IMR-90 (cell line): ENCODE measurements at regions not wholly inside any gene's neighbourhood (a gene's known extent, or its start where the extent isn't known, plus 50 kb on each side); places are given as distances from the start of the nearest gene placed in this dataset.

Experiments
- ATAC-seq: fragments of 200-7000 bp; cut with Tn5 transposase; 2 replicates; pipeline ENCODE4 v1.9.1; 2020; ENCODE audit warnings: low read depth, mild to moderate bottlenecking, moderate library complexity
- BruUV-seq: library from RNA; stranded (reverse); fragments of 400-500 nt; replicated peaks from 2 replicates; lab custom pipeline; 2021; lab: Mats Ljungman, UMichigan
- CTCF ChIA-PET: fragments of 300-600 bp; formaldehyde crosslinking; extraction: SDS; loops from one replicate; lab custom pipeline; 2021; ENCODE audit warnings: antibody characterized with exemption; lab: Yijun Ruan, JAX
- POLR2A ChIA-PET: fragments of 300-600 bp; sonication (Branson Sonifier 250); formaldehyde crosslinking; loops from one replicate; lab custom pipeline; 2022; ENCODE audit warnings: antibody characterized with exemption; ENCODE audit not compliant: unreplicated experiment; lab: Charles Lee
- DNase-seq: peaks from one replicate; pipeline ENCODE4 v3.0.0; 2013
- H2AFZ ChIP-seq: replicated peaks from 2 replicates; pipeline ENCODE3; 2013; ENCODE audit warnings: low read length, mild to moderate bottlenecking; ENCODE audit not compliant: poor library complexity
- H2AK5ac ChIP-seq: 2 replicates; pipeline ENCODE4 v1.6.1; 2013; ENCODE audit warnings: low read depth, low read length, inconsistent platforms
- H2AK9ac ChIP-seq: replicated peaks from 2 replicates; pipeline ENCODE3; 2013; ENCODE audit warnings: mild to moderate bottlenecking, low read depth, low read length, moderate library complexity; ENCODE audit not compliant: poor library complexity
- H2BK120ac ChIP-seq: 2 replicates; pipeline ENCODE4 v1.6.1; 2013; ENCODE audit warnings: low read depth, low read length, inconsistent platforms
- H2BK15ac ChIP-seq: 3 replicates; pipeline ENCODE4 v1.6.1; 2013; ENCODE audit warnings: low read depth, low read length, inconsistent platforms
- H2BK20ac ChIP-seq: 2 replicates; pipeline ENCODE4 v1.6.1; 2013; ENCODE audit warnings: low read depth, mild to moderate bottlenecking, inconsistent platforms, low read length, moderate library complexity
- H2BK5ac ChIP-seq: 2 replicates; pipeline ENCODE4 v1.6.1; 2013; ENCODE audit warnings: mild to moderate bottlenecking, low read depth, low read length, inconsistent platforms; ENCODE audit not compliant: poor library complexity, severe bottlenecking
- H3K14ac ChIP-seq: replicated peaks from 2 replicates; pipeline ENCODE4 v1.6.1; 2013; ENCODE audit warnings: low read depth, low read length, inconsistent platforms
- H3K18ac ChIP-seq: 2 replicates; pipeline ENCODE4 v1.6.1; 2013; ENCODE audit warnings: low read depth, low read length, control low read depth
- H3K23ac ChIP-seq: 2 replicates; pipeline ENCODE4 v1.6.1; 2013; ENCODE audit warnings: low read depth, low read length, inconsistent platforms
- H3K27ac ChIP-seq: 2 replicates; pipeline ENCODE4 v1.5.1; 2013; ENCODE audit warnings: mild to moderate bottlenecking, control low read depth, low read length; ENCODE audit not compliant: insufficient read depth
- H3K27me3 ChIP-seq: 2 replicates; pipeline ENCODE4 v1.6.1; 2013; ENCODE audit warnings: low read length; ENCODE audit not compliant: control insufficient read depth, insufficient read depth
- H3K36me3 ChIP-seq: 2 replicates; pipeline ENCODE4 v1.6.1; 2013; ENCODE audit warnings: low read length, mixed read lengths; ENCODE audit not compliant: control insufficient read depth, insufficient read depth
- H3K4ac ChIP-seq: 2 replicates; pipeline ENCODE4 v1.6.1; 2013; ENCODE audit warnings: low read depth, low read length, inconsistent platforms
- H3K4me1 ChIP-seq: 2 replicates; pipeline ENCODE4 v1.6.1; 2013; ENCODE audit warnings: low read length, mixed read lengths; ENCODE audit not compliant: control insufficient read depth, insufficient read depth
- H3K4me2 ChIP-seq: 2 replicates; pipeline ENCODE4 v1.6.1; 2013; ENCODE audit warnings: low read depth, mild to moderate bottlenecking, control low read depth, low read length, moderate library complexity
- H3K4me3 ChIP-seq: 2 replicates; pipeline ENCODE4 v1.5.1; 2013; ENCODE audit warnings: low read depth, mild to moderate bottlenecking, control low read depth, low read length, moderate library complexity; ENCODE audit not compliant: insufficient read depth
- H3K56ac ChIP-seq: 2 replicates; pipeline ENCODE4 v1.6.1; 2013; ENCODE audit warnings: low read length, inconsistent platforms; ENCODE audit not compliant: insufficient read depth; ENCODE audit errors: extremely low read depth
- H3K79me1 ChIP-seq, 2 experiments: 2 replicates each; pipeline ENCODE4 v1.6.1; 2013; ENCODE audit warnings: low read length in 2 of 2, inconsistent platforms in 1 of 2, low read depth in 1 of 2
- H3K9ac ChIP-seq: 2 replicates; pipeline ENCODE4 v1.6.1; 2013; ENCODE audit warnings: low read depth, low read length, control low read depth
- H3K9me1 ChIP-seq: 2 replicates; pipeline ENCODE4 v1.6.1; 2013; ENCODE audit warnings: low read length, inconsistent platforms; ENCODE audit not compliant: insufficient read depth
- H3K9me3 ChIP-seq: 2 replicates; pipeline ENCODE4 v1.6.1; 2013; ENCODE audit warnings: low read length; ENCODE audit not compliant: control insufficient read depth, insufficient read depth
- H4K20me1 ChIP-seq: 2 replicates; pipeline ENCODE4 v1.6.1; 2013; ENCODE audit warnings: low read length, inconsistent platforms; ENCODE audit not compliant: insufficient read depth
- H4K5ac ChIP-seq: 2 replicates; pipeline ENCODE4 v1.6.1; 2013; ENCODE audit warnings: mild to moderate bottlenecking, low read depth, low read length, control low read depth
- H4K8ac ChIP-seq, 2 experiments: 2 replicates each; pipeline ENCODE4 v1.6.1; 2013; ENCODE audit warnings: low read depth in 2 of 2, low read length in 2 of 2, control low read depth in 1 of 2, inconsistent platforms in 1 of 2
- H4K91ac ChIP-seq: 2 replicates; pipeline ENCODE4 v1.6.1; 2013; ENCODE audit warnings: low read depth, low read length, inconsistent platforms; ENCODE audit not compliant: insufficient read depth
- MXI1 ChIP-seq: IDR thresholded peaks from 2 replicates; pipeline ENCODE4 v1.6.1; 2012; ENCODE audit warnings: low read depth, mild to moderate bottlenecking, low read length, moderate library complexity, borderline replicate concordance
- RCOR1 ChIP-seq: IDR thresholded peaks from 2 replicates; pipeline ENCODE4 v1.6.1; 2012; ENCODE audit warnings: mild to moderate bottlenecking, low read length, improper control_type of control experiment; ENCODE audit not compliant: insufficient replicate concordance
- WGBS, 2 experiments: methylation state at CpG; one replicate each; pipeline versions ENCODE4 v1.1.5 to v1.1.7; 2013; ENCODE audit warnings: missing lambda C conversion rate in 2 of 2; ENCODE audit not compliant: insufficient read length in 1 of 2; ENCODE audit errors: extremely low coverage in 2 of 2; 5-methylcytosine and 5-hydroxymethylcytosine counted together
- dilution Hi-C: fragments of 300-500 bp; cut with HindIII; formaldehyde crosslinking; loops from one replicate; pipeline ENCODE4 v1.14.3; 2018; ENCODE audit warnings: low sequenced_read_pairs; ENCODE audit not compliant: unreplicated experiment
- in situ Hi-C: fragments of 300-500 bp; cut with MboI; formaldehyde crosslinking; loops from 3 replicates; pipeline ENCODE4 v1.14.3; 2019; ENCODE audit warnings: low sequenced_read_pairs, inconsistent platforms, mixed read lengths
- intact Hi-C: fragments of 100-400 bp; cut with micrococcal nuclease; formaldehyde crosslinking; loops from 2 replicates; pipeline ENCODE4 v1.10.0; 2022
- TF ChIP-seq, protein P1 (sequence below): conservative IDR thresholded peaks from 2 replicates; pipeline ENCODE4 v1.5.1; 2012; ENCODE audit warnings: mild to moderate bottlenecking, low read depth, low read length, improper control_type of control experiment

DNA sequence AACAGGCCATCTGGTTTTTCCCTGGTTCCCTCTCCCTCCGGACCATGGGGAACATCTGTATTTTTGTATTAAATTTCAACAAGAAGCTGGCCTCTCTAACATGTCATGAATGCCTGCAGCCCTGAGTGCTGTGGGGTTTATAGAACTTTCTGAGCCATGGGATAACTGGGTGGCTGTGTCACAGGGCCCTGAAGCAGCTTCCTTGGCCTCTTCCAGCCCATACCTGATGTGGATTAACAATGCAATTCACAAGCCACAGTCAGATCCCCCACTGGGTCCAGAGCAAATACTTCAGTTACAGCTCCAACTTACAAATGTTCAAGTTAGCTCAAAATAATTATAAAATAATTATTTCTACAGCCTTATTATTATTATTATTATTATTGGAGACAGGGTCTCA, 307.8 kb upstream of the CELF4 start:
- Histone ChIP-seq H3K18ac (no peak overlapping the region), H3K4me3 (no peak overlapping the region), H3K9me3 (peaks cover 13% of the 10 kb centered on the region), H2BK120ac (no peak overlapping the region), H3K27me3 (no peaks in the 10 kb centered on the region), H2AFZ (no peak overlapping the region), H3K4me2 (no peak overlapping the region), H3K56ac (no peak overlapping the region), H2BK15ac (no peak overlapping the region), H3K27ac (no peak overlapping the region), H3K36me3 (no peaks in the 10 kb centered on the region), H3K4ac (no peak overlapping the region), H4K91ac (no peak overlapping the region), H3K9ac (no peak overlapping the region), H4K8ac (no peak overlapping the region), H2AK9ac (no peak overlapping the region), H3K23ac (no peak overlapping the region), H4K20me1 (no peaks in the 10 kb centered on the region), H3K4me1 (no peaks in the 10 kb centered on the region), H2BK20ac (no peak overlapping the region), H2AK5ac (no peak overlapping the region), H3K9me1 (no peaks in the 10 kb centered on the region), H3K14ac (no peak overlapping the region), H3K79me1 (no peaks in the 10 kb centered on the region), H4K5ac (no peak overlapping the region), H2BK5ac (no peak overlapping the region)
- in situ Hi-C loops = no loop called here
- TF ChIP-seq MXI1 (no peak), RCOR1 (no peak)
- TF ChIP-seq, protein P1, sequence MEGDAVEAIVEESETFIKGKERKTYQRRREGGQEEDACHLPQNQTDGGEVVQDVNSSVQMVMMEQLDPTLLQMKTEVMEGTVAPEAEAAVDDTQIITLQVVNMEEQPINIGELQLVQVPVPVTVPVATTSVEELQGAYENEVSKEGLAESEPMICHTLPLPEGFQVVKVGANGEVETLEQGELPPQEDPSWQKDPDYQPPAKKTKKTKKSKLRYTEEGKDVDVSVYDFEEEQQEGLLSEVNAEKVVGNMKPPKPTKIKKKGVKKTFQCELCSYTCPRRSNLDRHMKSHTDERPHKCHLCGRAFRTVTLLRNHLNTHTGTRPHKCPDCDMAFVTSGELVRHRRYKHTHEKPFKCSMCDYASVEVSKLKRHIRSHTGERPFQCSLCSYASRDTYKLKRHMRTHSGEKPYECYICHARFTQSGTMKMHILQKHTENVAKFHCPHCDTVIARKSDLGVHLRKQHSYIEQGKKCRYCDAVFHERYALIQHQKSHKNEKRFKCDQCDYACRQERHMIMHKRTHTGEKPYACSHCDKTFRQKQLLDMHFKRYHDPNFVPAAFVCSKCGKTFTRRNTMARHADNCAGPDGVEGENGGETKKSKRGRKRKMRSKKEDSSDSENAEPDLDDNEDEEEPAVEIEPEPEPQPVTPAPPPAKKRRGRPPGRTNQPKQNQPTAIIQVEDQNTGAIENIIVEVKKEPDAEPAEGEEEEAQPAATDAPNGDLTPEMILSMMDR = no peak
- WGBS, 2 experiments = no CpG with 5 or more reads among the region's 1 CpG
- dilution Hi-C loops = no loop called here
- ChIA-PET CTCF (no interaction called here), POLR2A (no interaction called here)
- no peak for DNase-seq
- intact Hi-C loops = no loop called here
- no TSS peak for BruUV-seq
- ATAC-seq = no peak
